ENCODE measurements at regions not wholly inside any gene's neighbourhood (a gene's known extent, or its start where the extent isn't known, plus 50 kb on each side); places are given as distances from the start of the nearest gene placed in this dataset.

DNA sequence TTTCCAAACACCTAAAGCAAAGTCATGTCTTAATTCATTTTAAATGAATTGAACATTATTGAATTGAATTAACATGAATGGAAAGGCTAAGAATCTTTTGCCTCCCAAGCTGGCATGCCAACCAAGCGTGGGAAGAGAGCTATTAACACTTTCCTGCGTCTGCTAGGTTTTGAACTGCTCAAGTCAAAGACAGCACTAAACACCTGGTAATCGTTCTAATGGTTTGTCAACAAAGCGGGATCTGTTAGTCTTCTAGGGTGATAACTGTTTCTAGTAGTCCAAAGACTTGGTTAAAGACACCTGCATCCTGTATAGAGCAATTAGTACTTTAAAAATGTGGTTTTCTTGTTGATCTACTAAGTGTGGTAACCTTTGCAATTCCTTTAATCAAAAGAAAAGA, 164.2 kb upstream of the HMGA2 start:
- Histone ChIP-seq H3K4me1 (ENCODE audit: control insufficient read depth in 3 of 3, insufficient read depth in 2 of 3, low read depth in 1 of 3, low read length in 2 of 3) (no peaks in the 10 kb centered on the region), H3K27me3 (ENCODE audit: control insufficient read depth in 3 of 3, insufficient read depth in 3 of 3, low read length in 3 of 3) (no peaks in the 10 kb centered on the region), H3K4me3 (ENCODE audit: low read depth in 1 of 3, low read length in 3 of 3) (no peak overlapping the region), H3K36me3 (ENCODE audit: control insufficient read depth in 3 of 3, insufficient read depth in 2 of 3, low read depth in 1 of 3, low read length in 3 of 3) (no peaks in the 10 kb centered on the region), H3K9me3 (ENCODE audit: control insufficient read depth in 2 of 2, insufficient read depth in 1 of 2, low read depth in 1 of 2, low read length in 1 of 2) (peaks cover 0 to 3% of the 10 kb centered on the region in 2 donors), H3K27ac (ENCODE audit: low read depth in 1 of 3, low read length in 2 of 3) (no peak overlapping the region)
- FAIRE-seq (no peak), DNase-seq (no peak)
- 61 to 72% (median 70%) methylated on average over 4 of the region's 4 CpGs for WGBS, 3 donors

DNA sequence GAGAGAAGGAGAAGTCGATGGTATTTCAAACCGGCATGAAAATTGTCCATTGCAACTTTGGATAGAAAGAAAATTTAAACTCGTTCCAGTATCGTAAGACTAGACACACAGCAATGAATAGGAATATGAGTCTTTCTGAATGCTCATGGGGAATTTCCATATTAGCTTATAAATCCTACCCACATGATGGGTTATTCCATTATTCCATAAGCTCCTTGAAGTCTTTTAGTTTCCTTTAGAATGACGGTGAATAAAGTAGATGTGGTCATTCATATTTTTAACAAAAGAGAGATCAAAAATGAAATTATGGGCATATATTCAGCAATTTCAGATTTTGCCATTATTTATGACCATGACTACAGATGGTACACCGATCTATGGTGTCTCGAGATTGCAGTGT, 163.4 kb upstream of the HMGA2 start:
- Histone ChIP-seq H3K4me1 (ENCODE audit: control insufficient read depth in 3 of 3, insufficient read depth in 2 of 3, low read depth in 1 of 3, low read length in 2 of 3) (no peaks in the 10 kb centered on the region), H3K27ac (ENCODE audit: low read depth in 1 of 3, low read length in 2 of 3) (no peak overlapping the region), H3K4me3 (ENCODE audit: low read depth in 1 of 3, low read length in 3 of 3) (no peak overlapping the region), H3K27me3 (ENCODE audit: control insufficient read depth in 3 of 3, insufficient read depth in 3 of 3, low read length in 3 of 3) (no peaks in the 10 kb centered on the region), H3K36me3 (ENCODE audit: control insufficient read depth in 3 of 3, insufficient read depth in 2 of 3, low read depth in 1 of 3, low read length in 3 of 3) (no peaks in the 10 kb centered on the region), H3K9me3 (ENCODE audit: control insufficient read depth in 2 of 2, insufficient read depth in 1 of 2, low read depth in 1 of 2, low read length in 1 of 2) (peaks cover 0 to 3% of the 10 kb centered on the region in 2 donors)
- no peak for DNase-seq
- no peak for FAIRE-seq
- WGBS, 3 donors = 92 to 96% (median 94%) methylated on average over 7 of the region's 7 CpGs

DNA sequence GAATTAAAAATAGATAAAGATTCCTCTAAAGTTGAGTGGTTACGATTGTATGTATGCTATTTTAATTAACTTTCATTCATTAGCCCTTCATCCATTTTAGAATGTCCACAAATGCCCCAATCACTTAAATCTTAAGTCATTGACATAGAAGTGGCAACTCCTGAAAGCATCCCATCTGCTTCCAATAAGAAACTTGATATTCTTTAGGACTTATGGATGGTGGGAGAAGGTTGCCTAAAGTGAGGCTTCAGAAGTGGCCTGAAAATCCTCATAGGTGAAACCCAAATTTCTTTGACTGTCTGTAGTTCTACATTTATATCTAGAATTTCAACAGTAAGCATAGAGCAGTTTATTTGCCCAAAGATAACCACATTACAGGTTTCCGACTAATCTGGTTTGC, 161.7 kb upstream of the HMGA2 start:
- no peak for FAIRE-seq
- no peaks in the 10 kb centered on the region for H3K4me1 ChIP-seq (ENCODE audit: control insufficient read depth in 3 of 3, insufficient read depth in 2 of 3, low read depth in 1 of 3, low read length in 2 of 3)
- no peak overlapping the region for H3K4me3 ChIP-seq (ENCODE audit: low read depth in 1 of 3, low read length in 3 of 3)
- DNase-seq = no peak
- peaks cover 0 to 3% of the 10 kb centered on the region in 2 donors for H3K9me3 ChIP-seq (ENCODE audit: control insufficient read depth in 2 of 2, insufficient read depth in 1 of 2, low read depth in 1 of 2, low read length in 1 of 2)
- 89 to 92% (median 90%) methylated on average over 2 of the region's 2 CpGs for WGBS, 3 donors
- H3K27ac ChIP-seq (ENCODE audit: low read depth in 1 of 3, low read length in 2 of 3) = no peak overlapping the region
- no peaks in the 10 kb centered on the region for H3K27me3 ChIP-seq (ENCODE audit: control insufficient read depth in 3 of 3, insufficient read depth in 3 of 3, low read length in 3 of 3)
- no peaks in the 10 kb centered on the region for H3K36me3 ChIP-seq (ENCODE audit: control insufficient read depth in 3 of 3, insufficient read depth in 2 of 3, low read depth in 1 of 3, low read length in 3 of 3)

DNA sequence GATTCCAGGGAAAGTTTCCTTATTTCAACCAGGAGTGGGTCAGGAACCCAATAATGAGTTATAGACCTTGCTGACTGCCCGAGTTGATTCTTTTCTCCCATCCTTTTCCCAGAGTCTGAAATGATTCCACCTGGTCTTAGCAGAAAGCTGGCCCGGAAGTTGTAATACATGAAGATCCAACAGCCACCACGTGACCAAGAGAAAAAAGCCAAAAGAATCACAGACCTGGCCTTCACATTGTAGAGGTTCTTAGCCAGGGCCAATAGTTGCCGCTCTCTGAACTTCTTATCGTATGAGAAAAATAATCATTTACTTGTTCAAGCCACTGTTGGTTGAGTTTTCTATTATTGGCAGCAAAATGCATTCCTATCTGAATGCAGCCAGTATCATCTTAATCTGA, 161.2 kb upstream of the HMGA2 start:
- DNase-seq = no peak
- Histone ChIP-seq H3K4me3 (ENCODE audit: low read depth in 1 of 3, low read length in 3 of 3) (no peak overlapping the region), H3K9me3 (ENCODE audit: control insufficient read depth in 2 of 2, insufficient read depth in 1 of 2, low read depth in 1 of 2, low read length in 1 of 2) (peaks cover 0 to 3% of the 10 kb centered on the region in 2 donors), H3K4me1 (ENCODE audit: control insufficient read depth in 3 of 3, insufficient read depth in 2 of 3, low read depth in 1 of 3, low read length in 2 of 3) (no peaks in the 10 kb centered on the region), H3K27ac (ENCODE audit: low read depth in 1 of 3, low read length in 2 of 3) (no peak overlapping the region), H3K27me3 (ENCODE audit: control insufficient read depth in 3 of 3, insufficient read depth in 3 of 3, low read length in 3 of 3) (peaks cover 0 to 3% (median 0%) of the 10 kb centered on the region in 3 donors), H3K36me3 (ENCODE audit: control insufficient read depth in 3 of 3, insufficient read depth in 2 of 3, low read depth in 1 of 3, low read length in 3 of 3) (no peaks in the 10 kb centered on the region)
- whole genome bisulfite sequencing, 3 donors = 78 to 93% (median 89%) methylated on average over 5 of the region's 5 CpGs
- FAIRE-seq = no peak

DNA sequence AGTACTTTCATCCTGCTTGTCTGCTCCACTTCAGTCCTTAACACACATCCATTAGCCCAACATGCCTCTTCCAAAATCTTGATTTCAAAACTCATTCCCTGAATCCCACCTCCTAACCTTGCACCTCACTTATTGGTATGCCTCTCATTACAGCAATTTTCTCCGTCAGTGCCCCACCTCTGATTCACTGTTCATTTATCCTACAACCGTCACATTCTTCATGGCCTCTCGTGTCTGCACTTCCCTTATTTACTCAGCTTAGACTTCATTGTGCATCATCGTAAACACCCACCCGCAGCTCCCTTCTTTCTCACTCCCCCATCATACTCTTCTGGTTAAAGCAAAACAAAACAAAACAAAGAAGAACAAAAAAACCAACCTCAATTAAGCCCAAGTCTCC, 160.6 kb upstream of the HMGA2 start:
- H3K9me3 ChIP-seq (ENCODE audit: control insufficient read depth in 2 of 2, insufficient read depth in 1 of 2, low read depth in 1 of 2, low read length in 1 of 2) = peaks cover 0 to 3% of the 10 kb centered on the region in 2 donors
- H3K4me1 ChIP-seq (ENCODE audit: control insufficient read depth in 3 of 3, insufficient read depth in 2 of 3, low read depth in 1 of 3, low read length in 2 of 3) = no peaks in the 10 kb centered on the region
- no peak overlapping the region for H3K4me3 ChIP-seq (ENCODE audit: low read depth in 1 of 3, low read length in 3 of 3)
- DNase-seq (no peak), FAIRE-seq (no peak)
- 91 to 93% (median 91%) methylated on average over 5 of the region's 5 CpGs for WGBS, 3 donors
- peaks cover 0 to 3% (median 0%) of the 10 kb centered on the region in 3 donors for H3K27me3 ChIP-seq (ENCODE audit: control insufficient read depth in 3 of 3, insufficient read depth in 3 of 3, low read length in 3 of 3)
- H3K36me3 ChIP-seq (ENCODE audit: control insufficient read depth in 3 of 3, insufficient read depth in 2 of 3, low read depth in 1 of 3, low read length in 3 of 3) = no peaks in the 10 kb centered on the region
- H3K27ac ChIP-seq (ENCODE audit: low read depth in 1 of 3, low read length in 2 of 3) = no peak overlapping the region

DNA sequence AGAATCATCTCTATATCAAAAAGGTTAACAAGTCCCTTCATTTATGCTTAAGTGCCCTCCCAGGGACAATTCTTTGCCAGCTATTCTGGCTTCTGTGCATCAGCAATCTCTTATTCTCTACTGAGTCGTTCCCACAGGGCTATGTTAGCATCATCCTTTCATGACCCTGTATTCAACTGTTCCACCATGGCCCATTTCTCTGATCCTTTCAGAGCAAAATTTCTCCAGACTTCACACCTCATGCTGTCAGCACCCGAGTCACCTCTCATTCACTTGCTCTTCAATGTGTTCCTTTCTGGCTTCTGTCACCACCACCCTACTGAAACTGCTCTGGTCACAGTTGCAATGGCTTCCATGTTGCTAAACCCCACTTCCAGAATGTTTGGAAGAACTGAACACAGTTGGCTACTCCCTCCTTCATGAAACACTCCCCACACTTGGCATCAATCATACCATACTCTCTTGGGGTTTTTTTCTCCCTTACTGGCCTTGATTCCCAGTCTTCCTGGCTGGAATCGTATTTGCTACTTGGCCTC, 159.5 kb upstream of the HMGA2 start:
- no peaks in the 10 kb centered on the region for H3K4me1 ChIP-seq (ENCODE audit: control insufficient read depth in 3 of 3, insufficient read depth in 2 of 3, low read depth in 1 of 3, low read length in 2 of 3)
- DNase-seq (no peak), FAIRE-seq (no peak)
- H3K9me3 ChIP-seq (ENCODE audit: control insufficient read depth in 2 of 2, insufficient read depth in 1 of 2, low read depth in 1 of 2, low read length in 1 of 2) = peaks cover 0 to 3% of the 10 kb centered on the region in 2 donors
- no peak overlapping the region for H3K4me3 ChIP-seq (ENCODE audit: low read depth in 1 of 3, low read length in 3 of 3)
- no peaks in the 10 kb centered on the region for H3K36me3 ChIP-seq (ENCODE audit: control insufficient read depth in 3 of 3, insufficient read depth in 2 of 3, low read depth in 1 of 3, low read length in 3 of 3)
- no peak overlapping the region for H3K27ac ChIP-seq (ENCODE audit: low read depth in 1 of 3, low read length in 2 of 3)
- WGBS, 3 donors = 76 to 85% (median 77%) methylated on average over 3 of the region's 3 CpGs
- peaks cover 0 to 3% (median 0%) of the 10 kb centered on the region in 3 donors for H3K27me3 ChIP-seq (ENCODE audit: control insufficient read depth in 3 of 3, insufficient read depth in 3 of 3, low read length in 3 of 3)

DNA sequence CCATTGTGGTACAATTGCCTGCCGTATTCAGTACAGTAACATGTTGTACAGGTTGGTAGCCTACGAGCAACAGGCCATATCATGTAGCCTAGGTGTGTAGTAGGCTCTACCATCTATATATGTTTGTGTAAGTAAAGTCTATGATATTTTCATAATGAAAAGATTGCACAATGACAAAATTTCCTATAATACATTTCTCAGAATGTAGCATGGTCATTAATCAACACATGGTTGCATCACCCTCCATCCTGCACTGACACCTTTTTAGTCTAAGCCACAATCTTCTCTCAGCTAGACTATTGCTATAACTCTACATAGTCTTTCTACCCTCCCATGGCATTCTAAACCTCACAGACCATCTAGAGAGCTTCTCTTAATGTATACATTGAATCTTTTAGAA, 158.5 kb upstream of the HMGA2 start:
- FAIRE-seq (no peak), DNase-seq (no peak)
- Histone ChIP-seq H3K9me3 (ENCODE audit: control insufficient read depth in 2 of 2, insufficient read depth in 1 of 2, low read depth in 1 of 2, low read length in 1 of 2) (peaks cover 0 to 3% of the 10 kb centered on the region in 2 donors), H3K27ac (ENCODE audit: low read depth in 1 of 3, low read length in 2 of 3) (no peak overlapping the region), H3K36me3 (ENCODE audit: control insufficient read depth in 3 of 3, insufficient read depth in 2 of 3, low read depth in 1 of 3, low read length in 3 of 3) (no peaks in the 10 kb centered on the region), H3K4me3 (ENCODE audit: low read depth in 1 of 3, low read length in 3 of 3) (no peak overlapping the region), H3K4me1 (ENCODE audit: control insufficient read depth in 3 of 3, insufficient read depth in 2 of 3, low read depth in 1 of 3, low read length in 2 of 3) (no peaks in the 10 kb centered on the region), H3K27me3 (ENCODE audit: control insufficient read depth in 3 of 3, insufficient read depth in 3 of 3, low read length in 3 of 3) (peaks cover 0 to 3% (median 0%) of the 10 kb centered on the region in 3 donors)
- WGBS, 3 donors = 87 to 93% (median 88%) methylated on average over 2 of the region's 2 CpGs

DNA sequence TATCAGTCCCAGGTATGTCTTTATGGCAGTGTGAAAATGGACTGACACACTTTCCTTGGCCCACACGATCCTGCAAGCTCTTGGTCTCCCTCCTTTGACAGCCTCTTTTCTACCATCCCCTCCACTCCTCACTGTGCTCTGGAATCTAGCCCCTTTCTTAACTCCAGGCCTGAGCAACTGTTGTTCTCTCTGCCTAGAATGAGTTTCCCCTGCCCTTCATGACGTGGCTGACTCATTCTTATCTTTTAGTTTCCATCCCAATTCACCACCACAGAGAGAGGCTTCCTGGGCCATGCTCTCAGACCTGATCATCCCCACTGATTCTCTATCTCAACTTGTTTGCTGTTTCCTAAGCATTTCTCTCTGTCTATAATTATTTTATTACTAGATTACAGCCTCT, 157.4 kb upstream of the HMGA2 start:
- Histone ChIP-seq H3K4me1 (ENCODE audit: control insufficient read depth in 3 of 3, insufficient read depth in 2 of 3, low read depth in 1 of 3, low read length in 2 of 3) (no peaks in the 10 kb centered on the region), H3K36me3 (ENCODE audit: control insufficient read depth in 3 of 3, insufficient read depth in 2 of 3, low read depth in 1 of 3, low read length in 3 of 3) (no peaks in the 10 kb centered on the region), H3K4me3 (ENCODE audit: low read depth in 1 of 3, low read length in 3 of 3) (no peak overlapping the region), H3K27ac (ENCODE audit: low read depth in 1 of 3, low read length in 2 of 3) (no peak overlapping the region), H3K27me3 (ENCODE audit: control insufficient read depth in 3 of 3, insufficient read depth in 3 of 3, low read length in 3 of 3) (peaks cover 0 to 3% (median 0%) of the 10 kb centered on the region in 3 donors), H3K9me3 (ENCODE audit: control insufficient read depth in 2 of 2, insufficient read depth in 1 of 2, low read depth in 1 of 2, low read length in 1 of 2) (peaks cover 0 to 3% of the 10 kb centered on the region in 2 donors)
- FAIRE-seq (no peak), DNase-seq (no peak)
- 37 to 62% (median 40%) methylated on average over 2 of the region's 2 CpGs for WGBS, 3 donors

DNA sequence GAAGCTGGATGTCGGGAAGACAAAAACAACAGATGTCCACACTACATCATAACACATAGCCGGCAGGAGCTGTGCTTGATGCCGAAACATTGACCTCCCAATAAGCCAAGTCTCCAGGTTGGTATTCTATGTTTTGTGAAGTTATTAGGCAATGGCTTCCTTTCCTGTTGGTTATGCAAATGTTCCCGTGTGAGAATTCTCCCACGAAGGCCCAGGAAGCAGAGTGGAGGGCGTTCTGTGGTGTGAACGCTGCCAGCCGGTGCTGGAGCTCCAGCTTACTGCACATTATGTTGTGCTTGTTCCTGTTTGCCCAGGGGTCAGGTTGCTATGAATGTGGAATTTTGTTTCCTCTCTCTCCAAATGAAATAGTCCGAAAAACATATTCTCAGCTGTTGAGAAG, 156.4 kb upstream of the HMGA2 start:
- no peak overlapping the region for H3K27ac ChIP-seq (ENCODE audit: low read depth in 1 of 3, low read length in 2 of 3)
- WGBS, 3 donors = 78 to 86% (median 86%) methylated on average over 9 of the region's 9 CpGs
- H3K4me1 ChIP-seq (ENCODE audit: control insufficient read depth in 3 of 3, insufficient read depth in 2 of 3, low read depth in 1 of 3, low read length in 2 of 3) = no peaks in the 10 kb centered on the region
- no peak overlapping the region for H3K4me3 ChIP-seq (ENCODE audit: low read depth in 1 of 3, low read length in 3 of 3)
- no peaks in the 10 kb centered on the region for H3K36me3 ChIP-seq (ENCODE audit: control insufficient read depth in 3 of 3, insufficient read depth in 2 of 3, low read depth in 1 of 3, low read length in 3 of 3)
- no peak for DNase-seq
- H3K27me3 ChIP-seq (ENCODE audit: control insufficient read depth in 3 of 3, insufficient read depth in 3 of 3, low read length in 3 of 3) = peaks cover 0 to 3% (median 0%) of the 10 kb centered on the region in 3 donors
- FAIRE-seq = no peak
- H3K9me3 ChIP-seq (ENCODE audit: control insufficient read depth in 2 of 2, insufficient read depth in 1 of 2, low read depth in 1 of 2, low read length in 1 of 2) = peaks cover 0 to 3% of the 10 kb centered on the region in 2 donors
